Immature natural killer cell (primary cell): ENCODE measurements at regions not wholly inside any gene's neighbourhood (a gene's known extent, or its start where the extent isn't known, plus 50 kb on each side); places are given as distances from the start of the nearest gene placed in this dataset.
"Not testable (repeated sequence)": the region's sequence is repeated elsewhere in the genome, so short reads cannot be mapped to it uniquely, and the experiment has no call there.

Experiments
- DNase-seq, 3 donors: peaks; one replicate each; pipeline ENCODE4 v3.0.0; 2022; ENCODE audit warnings: mixed read lengths in 1 of 3
- H3K27ac Mint-ChIP-seq, 6 donors: one replicate each; pipeline ENCODE4 v1.8.0; 2020; ENCODE audit warnings: mixed read lengths in 6 of 6, mild to moderate bottlenecking in 5 of 6, inconsistent platforms in 4 of 6, moderate library complexity in 3 of 6
- H3K27me3 Mint-ChIP-seq, 3 donors: one replicate each; pipeline ENCODE4 v1.8.0; 2020 to 2021; ENCODE audit warnings: low read depth in 3 of 3, mild to moderate bottlenecking in 3 of 3, mixed read lengths in 3 of 3, moderate library complexity in 3 of 3, inconsistent platforms in 1 of 3
- H3K36me3 Mint-ChIP-seq, 3 donors: one replicate each; pipeline ENCODE4 v1.8.0; 2020; ENCODE audit warnings: mixed read lengths in 3 of 3, inconsistent platforms in 2 of 3, mild to moderate bottlenecking in 2 of 3
- H3K4me1 Mint-ChIP-seq, 2 donors: one replicate each; pipeline ENCODE4 v1.8.0; 2020; ENCODE audit warnings: inconsistent platforms in 2 of 2, mild to moderate bottlenecking in 2 of 2, mixed read lengths in 2 of 2, moderate library complexity in 1 of 2
- H3K4me3 Mint-ChIP-seq, 5 donors: one replicate each; pipeline ENCODE4 v1.8.0; 2020; ENCODE audit warnings: mild to moderate bottlenecking in 5 of 5, mixed read lengths in 5 of 5, inconsistent platforms in 3 of 5, moderate library complexity in 3 of 5
- H3K9me3 Mint-ChIP-seq, 6 donors: one replicate each; pipeline ENCODE4 v1.8.0; 2020; ENCODE audit warnings: mild to moderate bottlenecking in 6 of 6, mixed read lengths in 6 of 6, inconsistent platforms in 4 of 6, moderate library complexity in 3 of 6

- H3K27me3 Mint-ChIP-seq = no peaks in the 10 kb centered on the region
- H3K27ac Mint-ChIP-seq = no peak overlapping the region
- H3K4me1 Mint-ChIP-seq = peaks cover 5 to 8% of the 10 kb centered on the region in 2 donors
- DNase-seq = no peak
- peaks cover 0 to 5% (median 0%) of the 10 kb centered on the region in 3 donors for H3K36me3 Mint-ChIP-seq
- H3K4me3 Mint-ChIP-seq = no peak overlapping the region
- H3K9me3 Mint-ChIP-seq = peaks cover 0 to 3% (median 0%) of the 10 kb centered on the region in 6 donors
Measured at GRCh38 chr6:137933696-137934095, 66.6 kb downstream of the TNFAIP3 start.

GRCh38 chr6:137936798-137937197 lies 69.7 kb downstream of the TNFAIP3 start:
- H3K4me1 Mint-ChIP-seq = peaks cover 15 to 19% of the 10 kb centered on the region in 2 donors
- peaks cover 0 to 6% (median 1%) of the 10 kb centered on the region in 6 donors for H3K9me3 Mint-ChIP-seq
- H3K36me3 Mint-ChIP-seq = peaks cover 0 to 5% (median 0%) of the 10 kb centered on the region in 3 donors
- H3K4me3 Mint-ChIP-seq = no peak overlapping the region
- no peak for DNase-seq
- H3K27ac Mint-ChIP-seq = no peak overlapping the region
- H3K27me3 Mint-ChIP-seq = peaks cover 0 to 2% (median 0%) of the 10 kb centered on the region in 3 donors

GRCh38 chr6:137937834-137938233 lies 70.8 kb downstream of the TNFAIP3 start:
- no peak for DNase-seq
- peaks cover 0 to 2% (median 0%) of the 10 kb centered on the region in 3 donors for H3K27me3 Mint-ChIP-seq

GRCh38 chr6:137938770-137939379 lies 71.8 kb downstream of the TNFAIP3 start:
- DNase-seq = no peak
- Mint-ChIP-seq H3K27me3 (peaks cover 0 to 2% (median 0%) of the 10 kb centered on the region in 3 donors), H3K36me3 (peaks cover 0 to 5% (median 0%) of the 10 kb centered on the region in 3 donors), H3K4me1 (peaks cover 15 to 19% of the 10 kb centered on the region in 2 donors), H3K27ac (peak overlapping the region in 1 of 6 donors; percentile 10), H3K4me3 (no peak overlapping the region), H3K9me3 (peaks cover 0 to 6% (median 1%) of the 10 kb centered on the region in 6 donors)

More at GRCh38 chr6:137937834-137938233, 70.8 kb downstream of the TNFAIP3 start:
- peaks cover 15 to 19% of the 10 kb centered on the region in 2 donors for H3K4me1 Mint-ChIP-seq
- no peak overlapping the region for H3K27ac Mint-ChIP-seq
- peaks cover 0 to 6% (median 1%) of the 10 kb centered on the region in 6 donors for H3K9me3 Mint-ChIP-seq
- peaks cover 0 to 5% (median 0%) of the 10 kb centered on the region in 3 donors for H3K36me3 Mint-ChIP-seq
- no peak overlapping the region for H3K4me3 Mint-ChIP-seq

- Mint-ChIP-seq H3K4me1 (peaks cover 23 to 34% of the 10 kb centered on the region in 2 donors), H3K27ac (peak overlapping the region in 2 of 6 donors; percentile 24), H3K4me3 (no peak overlapping the region), H3K27me3 (peaks cover 0 to 2% (median 0%) of the 10 kb centered on the region in 3 donors), H3K9me3 (peaks cover 0 to 6% (median 1%) of the 10 kb centered on the region in 6 donors), H3K36me3 (peaks cover 0 to 5% (median 0%) of the 10 kb centered on the region in 3 donors)
- DNase-seq = no peak
Measured at GRCh38 chr6:137941995-137942394, 74.9 kb downstream of the TNFAIP3 start.

- H3K4me3 Mint-ChIP-seq = no peak overlapping the region
- H3K9me3 Mint-ChIP-seq = peaks cover 0 to 6% (median 1%) of the 10 kb centered on the region in 6 donors
- H3K36me3 Mint-ChIP-seq = peaks cover 0 to 5% (median 0%) of the 10 kb centered on the region in 3 donors
- peaks cover 23 to 34% of the 10 kb centered on the region in 2 donors for H3K4me1 Mint-ChIP-seq
- no peak for DNase-seq
- H3K27ac Mint-ChIP-seq = peak overlapping the region in 2 of 6 donors; percentile 9 to 24
- H3K27me3 Mint-ChIP-seq = peaks cover 0 to 2% (median 0%) of the 10 kb centered on the region in 3 donors
Measured at GRCh38 chr6:137942736-137943135, 75.7 kb downstream of the TNFAIP3 start.

- not testable (repeated sequence) for DNase-seq
Measured at GRCh38 chr6:137944381-137944780, 77.3 kb downstream of the TNFAIP3 start.

GRCh38 chr6:137944793-137945498 lies 77.9 kb downstream of the TNFAIP3 start:
- H3K9me3 Mint-ChIP-seq = no peaks in the 10 kb centered on the region
- no peak overlapping the region for H3K4me3 Mint-ChIP-seq
- no peaks in the 10 kb centered on the region for H3K36me3 Mint-ChIP-seq
- H3K4me1 Mint-ChIP-seq = peaks cover 24 to 30% of the 10 kb centered on the region in 2 donors
- peak; percentile 47 to 56 (median 48) for DNase-seq
- peak overlapping the region in 4 of 6 donors; percentile 7 to 69 (median 30) for H3K27ac Mint-ChIP-seq
- H3K27me3 Mint-ChIP-seq = no peaks in the 10 kb centered on the region

More at GRCh38 chr6:137944381-137944780, 77.3 kb downstream of the TNFAIP3 start:
- H3K9me3 Mint-ChIP-seq, H3K27me3 Mint-ChIP-seq, H3K36me3 Mint-ChIP-seq, H3K4me3 Mint-ChIP-seq: not testable (repeated sequence)
- Mint-ChIP-seq H3K27ac (peak overlapping the region in 3 of 6 donors; percentile 7 to 69 (median 46)), H3K4me1 (peaks cover 21 to 28% of the 10 kb centered on the region in 2 donors)

GRCh38 chr6:137949686-137950390 lies 82.8 kb downstream of the TNFAIP3 start:
- peaks cover 21 to 32% of the 10 kb centered on the region in 2 donors for H3K4me1 Mint-ChIP-seq
- H3K27me3 Mint-ChIP-seq = peaks cover 0 to 6% (median 1%) of the 10 kb centered on the region in 3 donors
- peaks cover 0 to 2% (median 0%) of the 10 kb centered on the region in 3 donors for H3K36me3 Mint-ChIP-seq
- no peak for DNase-seq
- H3K27ac Mint-ChIP-seq = peak overlapping the region; percentile 51 to 83 (median 74)
- no peaks in the 10 kb centered on the region for H3K9me3 Mint-ChIP-seq
- peak overlapping the region in 2 of 5 donors; percentile 26 to 41 for H3K4me3 Mint-ChIP-seq

- DNase-seq = no peak
- H3K4me3 Mint-ChIP-seq = no peak overlapping the region
- peaks cover 0 to 6% (median 0%) of the 10 kb centered on the region in 3 donors for H3K36me3 Mint-ChIP-seq
- peaks cover 18 to 25% of the 10 kb centered on the region in 2 donors for H3K4me1 Mint-ChIP-seq
- peaks cover 0 to 6% (median 4%) of the 10 kb centered on the region in 3 donors for H3K27me3 Mint-ChIP-seq
- no peak overlapping the region for H3K27ac Mint-ChIP-seq
- H3K9me3 Mint-ChIP-seq = no peaks in the 10 kb centered on the region
Measured at GRCh38 chr6:137950581-137950980, 83.5 kb downstream of the TNFAIP3 start.

- H3K4me3 Mint-ChIP-seq = no peak overlapping the region
- peaks cover 18 to 22% of the 10 kb centered on the region in 2 donors for H3K4me1 Mint-ChIP-seq
- peak overlapping the region in 1 of 6 donors; percentile 36 for H3K27ac Mint-ChIP-seq
- no peaks in the 10 kb centered on the region for H3K9me3 Mint-ChIP-seq
- H3K36me3 Mint-ChIP-seq = peaks cover 0 to 6% (median 0%) of the 10 kb centered on the region in 3 donors
- no peak for DNase-seq
- H3K27me3 Mint-ChIP-seq = peaks cover 0 to 6% (median 4%) of the 10 kb centered on the region in 3 donors
Measured at GRCh38 chr6:137951064-137951597, 84.1 kb downstream of the TNFAIP3 start.

- Mint-ChIP-seq H3K9me3 (no peaks in the 10 kb centered on the region), H3K27ac (no peak overlapping the region), H3K4me1 (peaks cover 18 to 24% of the 10 kb centered on the region in 2 donors), H3K4me3 (no peak overlapping the region), H3K27me3 (peaks cover 0 to 6% (median 4%) of the 10 kb centered on the region in 3 donors), H3K36me3 (peaks cover 0 to 6% (median 0%) of the 10 kb centered on the region in 3 donors)
- no peak for DNase-seq
Measured at GRCh38 chr6:137952247-137952646, 85.2 kb downstream of the TNFAIP3 start.

- Mint-ChIP-seq H3K27me3 (peaks cover 0 to 6% (median 4%) of the 10 kb centered on the region in 3 donors), H3K27ac (no peak overlapping the region), H3K9me3 (no peaks in the 10 kb centered on the region), H3K36me3 (peaks cover 0 to 6% (median 0%) of the 10 kb centered on the region in 3 donors), H3K4me3 (no peak overlapping the region), H3K4me1 (peaks cover 21 to 36% of the 10 kb centered on the region in 2 donors)
- no peak for DNase-seq
Measured at GRCh38 chr6:137953761-137954160, 86.7 kb downstream of the TNFAIP3 start.
